Upper lobe of right lung (tissue), 1 donor: ENCODE measurements at regions not wholly inside any gene's neighbourhood (a gene's known extent, or its start where the extent isn't known, plus 50 kb on each side); places are given as distances from the start of the nearest gene placed in this dataset.

ENCODE experiments used
- ATAC-seq: fragments of 200-7000 bp; cut with Tn5 transposase; one replicate; pipeline ENCODE4 v1.9.1; 2020; ENCODE audit warnings: mild to moderate bottlenecking, moderate library complexity
- DNase-seq: peaks from one replicate; pipeline ENCODE4 v3.0.0-alpha.2; 2020
- H3K27ac ChIP-seq: fragments of 200-600 bp; one replicate; pipeline ENCODE4 v1.8.0; 2022
- H3K27me3 ChIP-seq: fragments of 200-600 bp; one replicate; pipeline ENCODE4 v1.8.0; 2022; ENCODE audit warnings: mild to moderate bottlenecking
- H3K36me3 ChIP-seq: fragments of 200-600 bp; one replicate; pipeline ENCODE4 v1.8.0; 2022
- H3K4me1 ChIP-seq: fragments of 200-600 bp; one replicate; pipeline ENCODE4 v1.8.0; 2022
- H3K4me3 ChIP-seq: fragments of 200-600 bp; one replicate; pipeline ENCODE4 v1.8.0; 2022; ENCODE audit warnings: mild to moderate bottlenecking
- H3K9me3 ChIP-seq: fragments of 200-600 bp; one replicate; pipeline ENCODE4 v1.8.0; 2022
- CTCF ChIP-seq: fragments of 200-600 bp; IDR thresholded peaks from one replicate; pipeline ENCODE4 v1.8.0; 2022; ENCODE audit warnings: antibody characterized with exemption
- intact Hi-C: fragments of 100-400 bp; cut with DNase I; formaldehyde crosslinking; loops from one replicate; pipeline ENCODE4 v1.11.0; 2022
- donor health status: DM: no; HTN: yes; CAD: no; lungs with severe emphysema.

- TF ChIP-seq CTCF = no peak
- ATAC-seq (no peak), DNase-seq (no peak)
- intact Hi-C loops = no loop called here
- Histone ChIP-seq H3K36me3 (no peaks in the 10 kb centered on the region), H3K27ac (no peak overlapping the region), H3K4me3 (no peak overlapping the region), H3K9me3 (no peaks in the 10 kb centered on the region), H3K4me1 (no peaks in the 10 kb centered on the region), H3K27me3 (peaks cover 3% of the 10 kb centered on the region)
These were observed 546.7 kb downstream of the PTPRU start for GRCh38 chr1:29782846-29783507.

GRCh38 chr1:29779146-29779545 lies 542.8 kb downstream of the PTPRU start:
- DNase-seq (no peak), ATAC-seq (no peak)
- Histone ChIP-seq H3K9me3 (no peaks in the 10 kb centered on the region), H3K27ac (no peak overlapping the region), H3K4me1 (no peaks in the 10 kb centered on the region), H3K36me3 (no peaks in the 10 kb centered on the region), H3K27me3 (peaks cover 5% of the 10 kb centered on the region), H3K4me3 (no peak overlapping the region)
- intact Hi-C loops = no loop called here
- TF ChIP-seq CTCF = no peak

- Histone ChIP-seq H3K4me1 (no peaks in the 10 kb centered on the region), H3K9me3 (no peaks in the 10 kb centered on the region), H3K36me3 (no peaks in the 10 kb centered on the region), H3K27ac (no peak overlapping the region), H3K4me3 (no peak overlapping the region), H3K27me3 (peaks cover 5% of the 10 kb centered on the region)
- no peak for TF ChIP-seq CTCF
- DNase-seq (no peak), ATAC-seq (no peak)
- intact Hi-C loops = no loop called here
These were observed 541.2 kb downstream of the PTPRU start for GRCh38 chr1:29777522-29777921.

- no peak for TF ChIP-seq CTCF
- H3K36me3 ChIP-seq = no peaks in the 10 kb centered on the region
- intact Hi-C loops = no loop called here
- no peaks in the 10 kb centered on the region for H3K9me3 ChIP-seq
- H3K27me3 ChIP-seq = peaks cover 5% of the 10 kb centered on the region
- H3K27ac ChIP-seq = no peak overlapping the region
- DNase-seq (no peak), ATAC-seq (no peak)
- H3K4me3 ChIP-seq = no peak overlapping the region
- H3K4me1 ChIP-seq = no peaks in the 10 kb centered on the region
These were observed 538.0 kb downstream of the PTPRU start for GRCh38 chr1:29774355-29774754.

- Histone ChIP-seq H3K4me3 (no peak overlapping the region), H3K36me3 (no peaks in the 10 kb centered on the region), H3K27me3 (peaks cover 8% of the 10 kb centered on the region), H3K4me1 (no peaks in the 10 kb centered on the region), H3K9me3 (no peaks in the 10 kb centered on the region), H3K27ac (no peak overlapping the region)
- no peak for TF ChIP-seq CTCF
- no peak for ATAC-seq
- intact Hi-C loops = no loop called here
- no peak for DNase-seq
These were observed 536.3 kb downstream of the PTPRU start for GRCh38 chr1:29772584-29773100.
